ENCODE measurements at regions not wholly inside any gene's neighbourhood (a gene's known extent, or its start where the extent isn't known, plus 50 kb on each side); places are given as distances from the start of the nearest gene placed in this dataset.

- TF ChIP-seq ZNF70 (CRISPR knock-in tag; IDR thresholded peaks at IDR 0.05) (no peak), OSR1 (CRISPR knock-in tag; IDR thresholded peaks at IDR 0.05) (no peak), PATZ1 (CRISPR knock-in tag; IDR thresholded peaks at IDR 0.05; ENCODE audit: borderline replicate concordance) (no peak), CSRNP3 (CRISPR knock-in tag; IDR thresholded peaks at IDR 0.05) (no peak), GLIS3 (CRISPR knock-in tag; IDR thresholded peaks at IDR 0.05) (no peak), SNAI2 (CRISPR knock-in tag; IDR thresholded peaks at IDR 0.05) (no peak), ZFP30 (CRISPR knock-in tag; IDR thresholded peaks at IDR 0.05) (no peak), ZC3H10 (CRISPR knock-in tag; IDR thresholded peaks at IDR 0.05) (no peak), CREB5 (CRISPR knock-in tag; IDR thresholded peaks at IDR 0.05; ENCODE audit: low read depth) (no peak), TCF4 (CRISPR knock-in tag; IDR thresholded peaks at IDR 0.05; ENCODE audit: borderline replicate concordance) (no peak), RARB (CRISPR knock-in tag; IDR thresholded peaks at IDR 0.05) (no peak), ZNF8 (CRISPR knock-in tag; IDR thresholded peaks at IDR 0.05) (no peak), ARNTL (CRISPR knock-in tag; IDR thresholded peaks at IDR 0.05; ENCODE audit: borderline replicate concordance, low read depth) (no peak), ISL1 (CRISPR knock-in tag; IDR thresholded peaks at IDR 0.05) (no peak)
Measured at GRCh38 chr12:16668198-16668597, 62.2 kb upstream of the LMO3 start.

Measured in SK-N-SH treated with all-trans-retinoic acid at 6 μM for 48 hours (cell line).